Activated naive CD4-positive, alpha-beta T cell treated with anti-CD3 and anti-CD28 coated beads, Interleukin-2, amount 50 U/mL, for 72 hours (primary cell): ENCODE measurements at regions not wholly inside any gene's neighbourhood (a gene's known extent, or its start where the extent isn't known, plus 50 kb on each side); places are given as distances from the start of the nearest gene placed in this dataset.

Experiments
- ATAC-seq, 2 donors: fragments of 150-1000 bp; cut with Tn5 transposase; 2 replicates each; pipeline ENCODE4 v1.10.0; 2021; ENCODE audit warnings: mild to moderate bottlenecking in 2 of 2, moderate library complexity in 2 of 2
- DNase-seq, 2 donors: peaks; one replicate each; pipeline ENCODE4 v3.0.0; 2021 to 2022; ENCODE audit warnings: low spot score in 2 of 2
- H3K27ac Mint-ChIP-seq, 2 donors: one replicate each; pipeline ENCODE4 v1.8.0; 2022; ENCODE audit warnings: mild to moderate bottlenecking in 2 of 2, mixed read lengths in 2 of 2
- H3K36me3 Mint-ChIP-seq, 2 donors: one replicate each; pipeline ENCODE4 v1.8.0; 2022; ENCODE audit warnings: mixed read lengths in 2 of 2
- H3K9me3 Mint-ChIP-seq, 2 donors: one replicate each; pipeline ENCODE4 v1.8.0; 2022; ENCODE audit warnings: mixed read lengths in 2 of 2

- Mint-ChIP-seq H3K27ac (no peak overlapping the region), H3K9me3 (peaks cover 0 to 4% of the 10 kb centered on the region in 2 donors)
- no peak for ATAC-seq
These were observed 508.2 kb upstream of the FAM241A start for GRCh38 chr4:111636961-111637585.

GRCh38 chr4:111639120-111639690 lies 506.0 kb upstream of the FAM241A start:
- Mint-ChIP-seq H3K36me3 (no peaks in the 10 kb centered on the region), H3K9me3 (peaks cover 0 to 4% of the 10 kb centered on the region in 2 donors), H3K27ac (no peak overlapping the region)
- ATAC-seq (no peak), DNase-seq (no peak)

More at GRCh38 chr4:111636961-111637585, 508.2 kb upstream of the FAM241A start:
- no peaks in the 10 kb centered on the region for H3K36me3 Mint-ChIP-seq
- no peak for DNase-seq

GRCh38 chr4:111639876-111640275 lies 505.4 kb upstream of the FAM241A start:
- H3K9me3 Mint-ChIP-seq = peaks cover 0 to 4% of the 10 kb centered on the region in 2 donors
- H3K36me3 Mint-ChIP-seq = no peaks in the 10 kb centered on the region
- ATAC-seq = no peak
- no peak for DNase-seq
- H3K27ac Mint-ChIP-seq = no peak overlapping the region

GRCh38 chr4:111641813-111642579 lies 503.3 kb upstream of the FAM241A start:
- Mint-ChIP-seq H3K27ac (no peak overlapping the region), H3K36me3 (no peaks in the 10 kb centered on the region)
- peak in 1 of 2 donors; percentile 74 for ATAC-seq

GRCh38 chr4:111648056-111648455 lies 497.2 kb upstream of the FAM241A start:
- Mint-ChIP-seq H3K9me3 (peaks cover 0 to 7% of the 10 kb centered on the region in 2 donors), H3K36me3 (no peaks in the 10 kb centered on the region), H3K27ac (no peak overlapping the region)
- DNase-seq (no peak), ATAC-seq (no peak)

More at GRCh38 chr4:111641813-111642579, 503.3 kb upstream of the FAM241A start:
- peak in 1 of 2 donors; percentile 6 for DNase-seq
- H3K9me3 Mint-ChIP-seq = peaks cover 0 to 4% of the 10 kb centered on the region in 2 donors

GRCh38 chr4:111649308-111649707 lies 495.9 kb upstream of the FAM241A start:
- ATAC-seq = no peak
- peaks cover 0 to 7% of the 10 kb centered on the region in 2 donors for H3K9me3 Mint-ChIP-seq
- no peaks in the 10 kb centered on the region for H3K36me3 Mint-ChIP-seq
- no peak overlapping the region for H3K27ac Mint-ChIP-seq
- DNase-seq = no peak

- ATAC-seq (no peak), DNase-seq (no peak)
- Mint-ChIP-seq H3K9me3 (peaks cover 0 to 7% of the 10 kb centered on the region in 2 donors), H3K36me3 (no peaks in the 10 kb centered on the region), H3K27ac (no peak overlapping the region)
These were observed 495.1 kb upstream of the FAM241A start for GRCh38 chr4:111650146-111650545.

- ATAC-seq = no peak
- H3K27ac Mint-ChIP-seq = no peak overlapping the region
- DNase-seq = no peak
- no peaks in the 10 kb centered on the region for H3K36me3 Mint-ChIP-seq
- peaks cover 0 to 7% of the 10 kb centered on the region in 2 donors for H3K9me3 Mint-ChIP-seq
These were observed 494.6 kb upstream of the FAM241A start for GRCh38 chr4:111650674-111651086.

- Mint-ChIP-seq H3K36me3 (no peaks in the 10 kb centered on the region), H3K9me3 (peaks cover 0 to 7% of the 10 kb centered on the region in 2 donors), H3K27ac (no peak overlapping the region)
- DNase-seq (no peak), ATAC-seq (no peak)
These were observed 493.0 kb upstream of the FAM241A start for GRCh38 chr4:111652236-111652635.

- Mint-ChIP-seq H3K9me3 (peaks cover 0 to 7% of the 10 kb centered on the region in 2 donors), H3K36me3 (no peaks in the 10 kb centered on the region), H3K27ac (no peak overlapping the region)
- ATAC-seq = no peak
- DNase-seq = no peak
These were observed 492.3 kb upstream of the FAM241A start for GRCh38 chr4:111652986-111653385.

GRCh38 chr4:111662496-111662895 lies 482.8 kb upstream of the FAM241A start:
- H3K27ac Mint-ChIP-seq = no peak overlapping the region
- ATAC-seq (no peak), DNase-seq (no peak)
- H3K9me3 Mint-ChIP-seq = peaks cover 0 to 10% of the 10 kb centered on the region in 2 donors
- H3K36me3 Mint-ChIP-seq = no peaks in the 10 kb centered on the region

GRCh38 chr4:111664308-111664945 lies 480.8 kb upstream of the FAM241A start:
- no peak for ATAC-seq
- H3K27ac Mint-ChIP-seq = no peak overlapping the region
- peaks cover 0 to 10% of the 10 kb centered on the region in 2 donors for H3K9me3 Mint-ChIP-seq
- no peak for DNase-seq
- H3K36me3 Mint-ChIP-seq = no peaks in the 10 kb centered on the region

- ATAC-seq (no peak), DNase-seq (no peak)
- Mint-ChIP-seq H3K36me3 (no peaks in the 10 kb centered on the region), H3K9me3 (peaks cover 0 to 9% of the 10 kb centered on the region in 2 donors), H3K27ac (no peak overlapping the region)
These were observed 478.4 kb upstream of the FAM241A start for GRCh38 chr4:111666826-111667360.

- peaks cover 5 to 9% of the 10 kb centered on the region in 2 donors for H3K9me3 Mint-ChIP-seq
- no peak overlapping the region for H3K27ac Mint-ChIP-seq
- no peak for ATAC-seq
- DNase-seq = no peak
- H3K36me3 Mint-ChIP-seq = no peaks in the 10 kb centered on the region
These were observed 473.5 kb upstream of the FAM241A start for GRCh38 chr4:111671756-111672155.

- H3K27ac Mint-ChIP-seq = no peak overlapping the region
- peaks cover 6 to 10% of the 10 kb centered on the region in 2 donors for H3K9me3 Mint-ChIP-seq
- ATAC-seq = no peak
- DNase-seq = no peak
- H3K36me3 Mint-ChIP-seq = no peaks in the 10 kb centered on the region
These were observed 469.5 kb upstream of the FAM241A start for GRCh38 chr4:111675746-111676145.

- Mint-ChIP-seq H3K36me3 (no peaks in the 10 kb centered on the region), H3K27ac (no peak overlapping the region), H3K9me3 (peaks cover 6 to 10% of the 10 kb centered on the region in 2 donors)
- ATAC-seq (no peak), DNase-seq (no peak)
These were observed 468.7 kb upstream of the FAM241A start for GRCh38 chr4:111676533-111676932.

- no peak for DNase-seq
- Mint-ChIP-seq H3K9me3 (peaks cover 0 to 7% of the 10 kb centered on the region in 2 donors), H3K27ac (no peak overlapping the region), H3K36me3 (no peaks in the 10 kb centered on the region)
- ATAC-seq = no peak
These were observed 466.8 kb upstream of the FAM241A start for GRCh38 chr4:111678479-111678878.
